ENCODE measurements at regions not wholly inside any gene's neighbourhood (a gene's known extent, or its start where the extent isn't known, plus 50 kb on each side); places are given as distances from the start of the nearest gene placed in this dataset.

DNA sequence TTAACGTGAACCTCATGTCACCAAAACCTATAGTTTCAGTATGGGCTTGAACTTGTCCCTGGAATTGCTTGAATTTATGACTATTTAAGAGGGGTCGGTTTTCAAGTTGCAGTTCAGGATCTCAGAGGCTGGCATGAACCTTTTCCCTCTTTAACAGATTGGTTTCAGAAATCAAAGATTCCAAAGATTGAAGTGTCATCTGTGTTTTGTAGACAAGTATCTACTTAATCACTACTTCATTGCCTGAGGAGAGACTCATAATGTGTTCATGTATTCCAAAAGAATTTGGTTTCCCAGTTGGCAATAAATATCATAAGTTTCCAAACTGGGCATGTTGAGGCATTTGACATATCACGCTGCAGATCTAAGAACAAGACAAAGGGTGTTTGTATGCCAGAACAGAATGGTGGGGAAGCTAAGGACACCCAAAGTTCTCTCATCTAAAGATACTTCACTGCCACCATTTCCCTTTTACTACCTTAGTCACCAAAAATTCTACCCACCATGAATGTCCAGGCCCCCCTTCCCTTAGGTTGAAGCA lies 199.5 kb downstream of the NUAK1 start:
- no peak for DNase-seq

DNA sequence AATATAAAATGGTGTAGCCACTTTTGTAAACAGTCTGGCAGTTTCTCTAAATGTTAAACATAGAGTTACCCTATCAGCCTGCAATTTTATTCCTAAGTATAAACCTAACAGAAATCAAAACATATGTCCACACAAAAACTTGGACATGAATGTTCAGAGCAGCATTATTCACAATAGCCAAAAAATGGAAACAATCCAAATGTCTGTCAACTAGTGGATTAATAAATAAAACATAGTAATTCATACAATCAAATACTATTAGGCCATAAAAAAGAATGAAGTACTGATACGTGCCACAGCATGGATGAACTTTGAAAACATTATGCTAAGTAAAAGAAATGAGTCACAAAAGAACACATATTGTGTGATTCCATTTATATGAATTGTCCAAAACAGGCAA lies 196.5 kb downstream of the NUAK1 start:
- no peak for DNase-seq

- no peak for DNase-seq
Measured at GRCh38 chr12:105943525-105943924, 195.2 kb downstream of the NUAK1 start.

DNA sequence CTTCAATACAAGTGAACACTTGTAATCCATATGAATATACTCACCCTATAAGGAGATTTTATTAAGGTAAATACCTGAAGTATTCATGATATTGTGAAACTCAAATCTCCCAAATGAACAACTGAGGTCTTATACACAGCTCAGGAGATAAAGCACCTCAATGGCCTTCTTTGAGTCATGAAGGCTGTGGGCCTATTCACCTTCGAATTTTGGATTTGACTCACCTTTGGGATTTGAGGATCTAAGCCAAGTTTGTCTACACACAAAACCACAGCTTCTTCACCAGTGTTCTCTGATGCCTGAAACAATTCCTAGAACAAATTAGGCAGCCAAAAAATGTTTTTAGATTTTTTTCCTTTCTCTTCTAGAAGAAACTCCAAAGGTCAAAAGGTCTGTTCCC lies 194.1 kb downstream of the NUAK1 start:
- no peak for DNase-seq

- DNase-seq: no peak
Measured at GRCh38 chr12:105945880-105946279, 192.9 kb downstream of the NUAK1 start.

DNA sequence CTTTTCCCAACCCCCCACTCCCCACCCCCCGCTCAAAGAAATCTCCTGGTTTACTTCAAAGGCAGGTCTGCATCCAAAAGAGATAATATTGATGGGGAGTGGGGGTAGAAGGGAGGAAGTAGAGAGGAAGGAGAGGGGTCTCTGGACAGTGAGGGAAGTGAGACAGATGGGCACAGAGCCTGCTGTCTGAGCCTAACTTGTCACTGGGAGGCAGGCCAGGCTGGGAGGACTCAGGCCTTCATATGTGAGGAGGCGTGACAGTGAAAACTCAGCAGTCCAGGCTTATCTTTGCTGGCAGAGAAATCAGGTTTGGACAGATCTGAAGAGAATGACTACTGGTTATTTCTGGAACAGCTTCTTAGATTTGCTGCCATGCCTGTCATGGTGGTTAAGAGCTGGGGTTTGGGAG lies 192.3 kb downstream of the NUAK1 start:
- DNase-seq: no peak

DNA sequence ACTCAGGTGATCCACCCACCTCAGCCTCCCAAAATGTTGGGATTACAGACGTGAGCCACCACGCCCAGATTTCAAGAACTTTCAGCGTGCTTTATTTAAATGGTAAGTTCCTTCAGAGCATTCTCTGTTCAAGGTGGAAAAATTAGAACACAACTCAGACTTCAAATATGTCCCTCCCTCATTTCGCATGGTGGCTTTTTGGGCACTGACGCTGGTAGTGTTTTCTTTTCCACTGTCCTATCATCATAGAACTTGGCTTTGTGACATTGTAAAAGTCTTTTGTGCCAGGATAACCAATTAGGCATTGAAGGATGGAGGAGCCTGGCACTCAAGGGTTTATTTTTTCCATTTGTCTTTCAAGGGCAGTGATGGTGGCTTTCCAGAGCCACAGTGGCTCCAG lies 190.8 kb downstream of the NUAK1 start:
- DNase-seq: no peak

DNA sequence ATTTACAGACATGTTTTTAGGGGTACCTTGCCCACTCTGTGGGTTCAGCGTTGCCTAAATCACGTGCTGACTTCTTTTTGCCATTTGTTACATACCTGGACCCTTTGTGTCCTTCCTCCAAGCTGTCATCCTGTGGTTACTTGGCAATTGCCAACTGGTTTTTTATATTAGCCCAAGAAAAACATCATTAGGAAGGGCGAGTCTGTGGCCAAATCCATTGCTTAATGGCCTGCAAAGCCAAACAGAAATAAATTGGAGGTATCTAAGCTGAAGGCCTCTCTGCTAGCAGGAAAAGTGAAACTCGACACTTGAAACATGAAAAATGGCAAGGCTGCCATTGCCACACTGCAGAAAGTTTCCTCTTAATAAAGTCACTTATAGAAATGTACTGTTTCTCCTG lies 190.4 kb downstream of the NUAK1 start:
- DNase-seq: no peak

- DNase-seq: no peak
Measured at GRCh38 chr12:105949391-105949790, 189.4 kb downstream of the NUAK1 start.

DNA sequence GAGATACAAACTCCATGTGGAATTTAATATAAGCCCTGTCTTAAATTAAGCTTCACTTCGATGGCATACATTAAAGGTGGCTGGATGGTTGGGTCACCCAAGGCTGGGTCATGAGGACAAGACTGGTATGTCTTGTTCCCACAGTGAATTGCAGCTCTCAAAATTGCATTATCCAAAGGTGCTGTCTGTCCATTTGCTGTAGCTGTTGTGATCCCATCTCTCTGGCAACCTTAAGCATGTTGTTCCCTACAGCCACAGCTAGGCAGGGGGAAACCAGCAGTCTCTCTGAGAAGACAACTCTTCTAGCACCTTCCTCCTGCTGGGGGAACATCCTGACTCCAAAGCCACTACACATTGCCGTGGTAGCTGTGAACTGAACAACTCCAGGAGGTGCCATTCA lies 187.0 kb downstream of the NUAK1 start:
- no peak for DNase-seq

- DNase-seq: no peak
Measured at GRCh38 chr12:105954951-105955931, 183.5 kb downstream of the NUAK1 start.

DNA sequence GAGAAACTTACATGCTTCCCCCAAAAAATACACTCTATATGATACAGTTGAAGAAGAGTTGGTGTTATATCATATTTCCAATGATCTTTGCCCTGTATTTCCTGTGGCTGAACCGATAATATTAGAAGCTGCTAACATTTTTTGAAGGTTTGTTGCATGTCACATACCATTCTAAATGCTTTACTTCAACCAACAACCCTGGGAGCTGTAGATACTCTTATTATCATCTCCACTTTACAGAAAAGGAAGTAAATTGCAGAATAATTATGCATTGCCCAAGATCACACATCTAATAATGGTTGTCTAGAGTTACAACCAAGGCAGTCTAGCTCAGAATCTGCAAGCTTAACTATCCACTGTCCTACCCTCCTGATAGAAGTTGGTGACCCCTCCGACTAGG lies 182.8 kb downstream of the NUAK1 start:
- no peak for DNase-seq

GRCh38 chr12:105956662-105957457 lies 181.9 kb downstream of the NUAK1 start:
- DNase-seq: no peak

- no peak for DNase-seq
Measured at GRCh38 chr12:105960319-105961083, 178.3 kb downstream of the NUAK1 start.

DNA sequence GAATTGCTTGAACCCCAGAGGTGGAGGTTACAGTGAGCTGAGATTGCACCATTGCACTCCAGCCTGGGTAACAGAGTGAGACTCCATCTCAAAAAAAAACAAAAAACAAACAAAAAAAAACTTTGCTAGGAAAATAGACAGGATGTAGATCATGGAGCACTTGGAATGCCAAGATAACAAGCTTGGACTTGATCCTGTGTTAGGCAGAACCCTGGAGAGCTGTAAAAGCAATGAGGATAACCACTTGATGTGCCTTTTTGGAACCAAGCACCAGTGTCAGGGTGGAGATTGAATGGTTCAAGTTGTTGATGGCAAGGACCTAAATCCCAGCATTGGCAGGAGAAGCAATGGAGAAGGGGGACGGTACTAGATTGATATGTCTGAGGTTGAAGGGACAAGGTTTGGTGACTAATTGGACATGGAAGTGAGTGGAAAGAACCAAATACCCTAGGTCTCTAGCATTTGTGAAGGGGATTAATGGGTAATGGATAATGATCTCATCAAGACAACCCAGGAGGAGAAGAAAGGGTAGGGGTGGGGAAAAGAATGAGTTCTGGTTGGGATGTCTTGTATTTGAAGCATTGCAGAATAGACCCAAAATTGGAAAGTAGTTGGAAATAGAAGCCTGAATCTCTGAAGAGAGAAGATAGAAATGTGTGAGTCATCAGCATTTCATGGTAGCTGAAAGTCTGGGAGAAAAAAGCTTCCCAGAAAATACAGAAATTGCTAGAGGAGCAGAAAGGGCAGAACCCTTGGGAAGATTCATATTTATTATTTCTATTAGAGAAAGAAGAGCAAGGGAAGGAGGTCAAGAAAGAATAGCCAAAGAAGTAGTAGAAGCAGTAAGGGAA lies 176.7 kb downstream of the NUAK1 start:
- DNase-seq: no peak

DNA sequence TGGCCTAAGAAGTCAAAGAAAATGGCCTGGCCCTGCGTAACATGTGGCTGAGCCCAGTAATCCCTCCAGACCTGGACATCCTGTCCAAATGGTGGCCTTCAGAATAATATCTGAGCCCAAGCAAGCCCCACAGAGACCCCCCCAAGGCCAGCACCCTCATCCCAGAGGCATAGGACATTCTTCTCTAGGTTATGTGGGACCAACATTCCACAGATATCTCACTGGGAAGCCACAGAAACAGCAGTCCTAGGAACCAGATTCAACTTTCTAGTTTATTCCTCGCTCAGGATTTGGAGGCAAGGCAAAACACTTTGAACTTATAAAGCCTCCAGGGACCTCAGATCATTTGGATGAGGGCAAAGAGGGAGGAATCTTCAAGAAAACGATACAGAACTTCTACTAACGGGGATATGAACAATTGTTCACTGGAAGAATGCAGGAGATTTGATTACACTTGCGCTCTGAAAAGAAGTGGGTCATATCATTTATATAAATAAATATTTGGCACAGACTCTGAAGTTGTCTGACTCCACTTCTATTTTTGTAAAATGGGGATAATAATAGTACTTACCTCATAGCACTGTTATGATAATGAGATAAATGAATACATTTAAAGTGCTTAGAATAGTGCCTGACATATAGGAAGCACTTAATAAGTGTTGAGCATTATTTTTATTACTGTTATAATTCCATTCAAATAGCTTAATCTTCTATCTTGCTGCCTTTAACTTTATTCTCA lies 171.5 kb downstream of the NUAK1 start:
- no peak for DNase-seq

- no peak for DNase-seq
Measured at GRCh38 chr12:105968025-105968424, 170.7 kb downstream of the NUAK1 start.

DNA sequence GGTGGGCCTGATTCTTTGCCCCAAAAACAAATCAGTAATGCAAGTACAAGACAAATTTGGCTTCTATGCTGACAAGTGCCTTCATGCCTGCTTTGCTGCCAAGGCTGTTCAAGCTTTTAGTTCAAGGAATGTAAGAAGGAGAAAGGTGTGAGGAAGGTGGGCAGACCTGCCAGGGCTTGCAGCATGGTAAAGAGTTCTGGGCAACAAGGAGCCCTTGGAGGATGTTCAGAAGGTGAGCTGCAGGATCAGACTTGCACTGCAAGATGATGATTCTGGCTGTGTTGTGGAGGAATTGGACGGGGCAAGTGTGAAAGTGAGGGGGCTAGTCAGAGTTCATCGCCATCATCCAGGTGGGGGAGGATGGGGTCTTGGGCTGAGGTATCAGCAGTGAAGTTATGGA lies 167.9 kb downstream of the NUAK1 start:
- DNase-seq: no peak

GRCh38 chr12:105974738-105975137 lies 164.0 kb downstream of the NUAK1 start:
- DNase-seq: no peak

DNA sequence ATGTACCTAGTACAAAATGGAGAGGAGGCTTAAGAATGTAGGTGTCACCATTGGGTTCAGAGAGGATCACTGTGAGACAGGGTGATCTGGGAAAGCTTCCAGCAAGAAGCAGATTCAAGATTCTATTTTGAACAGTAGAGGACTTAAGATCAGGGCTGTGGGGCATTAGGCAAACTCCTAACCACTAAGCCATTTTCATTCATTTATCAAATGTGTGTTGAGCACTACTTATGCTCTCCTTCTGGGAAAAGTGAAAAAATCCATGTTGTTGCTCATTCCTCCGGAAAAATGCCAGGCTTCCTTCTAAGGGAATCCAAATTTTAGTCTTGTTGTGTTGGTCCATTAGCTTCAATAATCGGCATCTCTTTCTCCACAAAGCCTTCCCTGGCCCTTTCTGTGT lies 163.4 kb downstream of the NUAK1 start:
- no peak for DNase-seq

DNA sequence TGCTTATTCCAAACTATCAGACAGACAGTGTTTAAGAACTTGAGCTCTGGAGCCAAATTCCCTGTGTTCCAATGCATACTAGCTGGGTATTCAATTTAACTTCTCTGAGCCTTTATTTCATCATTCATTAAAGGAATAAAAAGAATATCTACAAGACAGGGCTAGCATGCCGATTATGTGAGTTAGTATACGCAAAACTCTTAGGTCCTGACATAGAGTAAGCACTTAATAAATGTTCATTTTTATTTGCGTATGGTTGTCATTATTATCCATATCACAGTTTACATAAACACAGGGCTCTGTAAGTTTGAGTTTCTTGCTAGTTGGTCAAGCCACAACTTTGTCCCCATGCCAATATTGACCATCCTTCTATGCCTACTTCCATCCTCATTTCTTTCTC lies 161.5 kb downstream of the NUAK1 start:
- no peak for DNase-seq

Measured in amniotic stem cell (primary cell).